Right kidney (tissue), 1 donor: ENCODE measurements at regions not wholly inside any gene's neighbourhood (a gene's known extent, or its start where the extent isn't known, plus 50 kb on each side); places are given as distances from the start of the nearest gene placed in this dataset.
A peak's percentile ranks its signal among the peaks of the same experiment; 100 is the strongest.

Experiments
- DNase-seq: peaks from one replicate; pipeline ENCODE4 v3.0.0-alpha.2; 2016

DNA sequence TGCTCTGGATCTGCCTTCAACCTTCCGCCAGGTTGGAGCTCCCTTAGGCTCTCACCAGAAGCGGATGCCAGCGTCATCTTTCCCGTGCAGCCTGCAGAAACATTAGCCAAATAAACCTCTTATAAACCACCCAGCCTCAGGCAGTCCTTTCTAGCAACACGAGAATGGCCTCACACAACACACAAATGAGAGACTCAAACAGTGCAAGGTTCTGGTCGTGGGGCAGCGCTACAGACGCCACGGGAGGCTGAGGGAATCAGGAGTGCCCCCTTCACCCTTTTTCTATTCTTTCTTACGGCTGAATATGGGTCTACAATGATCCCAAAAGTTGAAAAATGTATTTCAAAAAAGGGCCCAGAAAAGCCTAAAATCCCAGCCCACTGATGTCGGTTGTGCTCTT lies 96.4 kb downstream of the FOXL3 start:
- no peak for DNase-seq

DNA sequence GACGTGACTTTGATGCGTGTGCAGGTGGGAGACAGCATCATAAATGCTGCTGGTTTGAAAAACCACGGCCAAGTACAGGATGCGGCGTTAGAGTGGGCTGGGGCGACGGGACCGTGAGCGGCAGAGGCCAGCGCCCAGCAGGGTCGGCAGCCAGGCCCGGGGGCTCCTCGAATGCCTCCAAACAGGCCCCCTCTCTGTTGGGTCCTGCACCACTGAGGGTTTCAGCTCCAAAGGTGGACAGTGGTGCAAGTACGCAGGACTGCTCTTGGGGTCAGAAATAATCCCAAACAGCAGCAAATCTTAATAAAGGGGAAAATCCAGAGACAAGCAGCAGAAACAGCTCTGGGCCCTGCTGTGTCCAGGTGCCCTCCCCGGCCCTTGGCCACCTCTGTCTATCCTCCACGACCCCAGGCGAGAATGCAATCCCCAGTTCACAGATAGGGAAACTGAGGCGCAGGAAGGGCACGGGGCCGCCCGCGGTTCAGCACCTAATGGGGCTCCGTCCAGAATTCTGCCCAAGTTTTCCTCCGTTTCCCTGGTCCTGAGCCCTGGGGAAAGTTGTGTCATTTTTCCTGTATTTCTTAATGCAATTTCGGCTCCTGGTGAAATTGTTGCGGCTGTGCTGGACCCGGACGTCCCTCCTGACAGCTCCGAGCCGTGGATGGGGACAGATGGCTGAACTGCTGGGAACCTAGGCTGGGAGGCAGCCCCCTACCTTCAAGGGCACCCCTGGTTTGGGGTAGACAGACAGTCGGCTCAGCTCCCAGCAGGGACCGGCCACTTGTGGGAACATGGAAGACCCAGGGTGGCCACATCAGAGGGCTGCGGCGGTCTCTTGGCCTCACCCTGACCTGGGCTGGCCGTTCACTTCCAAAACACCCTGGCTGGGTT lies 97.4 kb downstream of the FOXL3 start:
- no peak for DNase-seq

DNA sequence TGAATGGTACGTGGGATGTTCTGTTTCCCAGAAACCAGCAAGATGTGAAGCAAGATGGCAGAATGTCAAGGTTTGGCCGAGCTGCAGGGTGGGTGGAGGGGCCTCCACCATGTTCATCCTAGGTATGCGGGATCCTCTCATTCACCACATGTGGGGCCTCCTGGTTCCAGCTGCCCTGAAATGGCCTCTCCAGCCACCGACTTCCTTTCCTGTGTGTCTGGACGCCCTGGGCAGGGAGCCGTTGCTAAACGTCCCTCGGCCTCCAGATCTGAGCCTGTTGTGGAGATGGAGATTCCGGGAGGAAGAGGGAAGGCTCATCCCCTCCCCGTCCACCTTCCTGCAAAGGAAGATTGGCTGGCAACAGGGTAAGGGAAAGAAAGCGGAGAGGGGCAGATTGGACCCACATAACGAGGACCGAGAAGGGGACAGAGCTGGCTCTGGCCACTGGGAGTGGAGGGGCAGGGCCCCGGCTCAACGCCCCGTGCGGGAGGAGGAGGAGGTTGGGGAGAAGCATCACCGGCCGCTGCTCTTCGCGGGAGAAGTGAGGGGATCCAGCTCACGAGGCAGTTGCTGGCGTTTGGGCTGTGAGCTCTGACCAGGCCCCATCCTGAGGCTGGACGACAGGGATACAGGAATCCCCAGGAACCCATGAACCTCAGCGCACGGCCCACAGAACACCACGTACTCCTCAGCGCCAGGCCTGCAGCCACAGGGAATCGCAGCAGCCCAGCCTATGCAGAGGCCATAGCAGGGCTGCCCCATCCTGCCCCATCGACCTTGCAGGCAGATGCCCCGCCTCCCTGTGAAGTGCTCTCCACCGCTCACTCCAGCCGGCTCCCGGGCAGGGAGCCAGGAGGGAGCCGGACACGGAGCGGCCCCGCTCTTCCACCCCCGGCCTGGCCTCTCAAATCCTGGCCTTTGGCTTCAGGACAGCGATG lies 98.3 kb downstream of the FOXL3 start:
- DNase-seq: no peak

DNA sequence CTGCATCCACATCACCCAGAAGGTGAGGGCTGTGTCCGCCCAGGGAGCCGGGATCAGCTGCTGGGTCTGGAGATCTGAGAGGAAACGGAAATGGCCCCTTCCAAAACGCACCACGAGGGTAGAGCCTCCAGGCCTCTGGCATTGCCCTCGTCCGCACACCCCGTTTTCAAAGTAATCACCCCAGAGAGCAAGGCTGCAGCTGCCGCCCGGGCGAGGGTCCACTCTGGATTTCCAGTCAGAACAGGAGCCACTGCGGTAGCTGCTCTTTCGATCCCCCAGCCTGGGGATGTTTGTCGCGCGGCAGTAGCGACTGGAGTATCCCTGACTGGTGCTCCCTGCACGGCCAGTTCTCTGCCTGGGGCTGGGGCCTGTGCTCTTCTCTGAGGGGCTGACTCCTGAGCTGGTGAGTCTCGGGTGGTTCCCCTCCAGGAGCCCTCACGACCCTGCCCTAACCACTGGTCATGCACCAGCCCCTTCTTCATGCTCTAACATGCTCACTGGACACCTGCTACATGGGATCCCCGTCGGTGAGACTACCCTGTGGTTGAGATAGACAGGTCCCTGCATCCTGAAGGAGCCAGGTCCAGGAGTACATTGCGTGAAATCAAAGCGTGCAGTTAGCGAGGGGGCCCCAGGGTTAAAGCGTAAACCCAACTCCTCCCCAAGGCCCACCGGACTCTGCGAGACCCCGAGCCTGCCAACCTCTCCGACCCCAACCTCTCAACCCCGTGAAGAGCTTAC lies 99.2 kb downstream of the FOXL3 start:
- DNase-seq: no peak

DNA sequence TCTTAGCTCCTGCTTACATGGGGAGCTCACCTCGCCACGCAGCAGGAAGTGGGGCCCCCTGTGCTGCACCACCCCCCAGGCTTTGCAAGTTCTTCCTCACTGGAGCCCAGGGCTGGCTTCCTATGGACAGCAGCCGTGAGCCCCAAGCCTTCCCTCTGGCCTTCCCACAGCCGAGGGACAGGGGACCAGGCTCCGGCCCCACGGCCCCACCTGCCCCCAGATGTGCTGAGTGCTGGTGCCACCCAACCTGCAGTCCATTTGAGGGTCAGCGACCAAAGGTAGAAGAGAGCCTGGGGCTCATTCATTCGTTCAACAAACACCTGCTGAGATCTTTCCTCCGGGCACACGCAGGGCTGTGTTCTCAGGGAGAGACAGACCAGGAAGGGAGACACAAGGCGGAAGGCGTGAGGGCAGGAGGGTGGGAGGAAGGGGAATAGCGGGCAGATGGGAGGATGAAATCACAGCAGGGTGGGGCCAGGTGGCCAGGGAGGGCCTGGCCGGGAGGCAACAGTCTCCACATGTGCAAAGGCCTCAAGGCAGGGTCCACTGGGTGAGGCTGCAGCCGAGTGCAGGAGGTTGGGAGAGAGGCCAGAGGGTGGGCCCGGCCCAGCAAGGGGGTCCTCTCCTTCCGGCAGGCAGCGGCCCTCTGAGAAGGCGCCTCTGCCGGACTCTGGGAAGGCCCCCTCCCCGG lies 100.1 kb downstream of the FOXL3 start:
- DNase-seq: no peak

DNA sequence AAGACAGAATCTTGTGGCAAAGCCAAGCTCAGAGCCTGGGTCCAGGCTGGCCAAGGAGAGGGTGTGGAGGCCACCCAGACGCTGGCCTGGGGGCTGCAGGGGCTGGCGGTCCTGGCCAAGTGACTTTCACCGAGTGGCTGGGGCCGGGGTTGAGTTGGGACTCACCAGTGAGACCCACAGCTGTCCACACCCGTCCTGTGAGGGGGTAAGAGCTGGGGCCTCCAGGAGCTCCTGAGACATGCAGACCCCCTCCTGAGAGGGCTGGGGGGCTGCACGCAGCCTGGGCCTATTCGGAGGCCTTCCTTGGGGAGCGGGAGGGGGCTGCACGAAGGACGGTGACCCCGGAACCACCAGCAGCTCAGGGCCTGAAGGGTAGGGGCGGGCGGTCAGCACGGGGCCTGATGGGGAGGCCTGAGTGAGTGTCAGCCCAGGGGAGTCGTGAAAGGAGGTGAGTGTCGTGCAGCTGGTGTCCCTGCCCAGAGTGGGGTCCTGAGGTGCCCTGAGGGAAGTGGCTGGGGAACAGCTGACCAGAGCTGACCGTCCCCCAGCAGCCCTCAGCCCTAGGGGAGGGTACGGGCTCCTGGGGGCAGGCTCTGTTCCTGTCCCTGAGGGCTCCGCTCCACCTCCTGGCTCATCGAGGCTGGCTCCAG lies 100.9 kb downstream of the FOXL3 start:
- no peak for DNase-seq

DNA sequence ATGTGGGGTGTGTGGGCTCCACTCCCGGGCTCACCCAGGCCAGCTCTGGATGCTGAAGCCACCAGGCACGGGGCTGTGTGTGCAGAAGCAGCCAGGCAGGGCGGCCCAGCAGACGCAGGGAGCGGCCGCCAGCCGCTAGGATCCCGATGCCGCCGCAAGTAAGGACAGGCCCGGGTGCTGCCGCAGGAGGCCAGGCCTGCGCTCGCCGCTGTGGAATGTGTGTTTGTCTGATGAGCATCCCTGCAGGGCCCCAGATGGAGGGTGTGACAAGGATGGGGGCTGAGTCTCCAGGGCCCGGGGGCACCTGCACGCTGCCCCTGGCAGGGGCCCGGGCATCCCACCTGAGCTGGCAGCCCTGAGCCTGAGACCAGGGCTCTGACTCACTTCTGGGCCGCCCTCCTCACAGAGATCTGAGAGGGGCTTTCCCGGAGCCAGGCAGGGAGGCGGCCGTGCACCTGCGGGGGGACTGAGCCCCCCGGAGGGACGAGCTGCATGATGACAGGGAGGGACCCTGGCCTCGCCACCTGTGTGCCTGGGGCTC lies 101.5 kb downstream of the FOXL3 start:
- DNase-seq: no peak

DNA sequence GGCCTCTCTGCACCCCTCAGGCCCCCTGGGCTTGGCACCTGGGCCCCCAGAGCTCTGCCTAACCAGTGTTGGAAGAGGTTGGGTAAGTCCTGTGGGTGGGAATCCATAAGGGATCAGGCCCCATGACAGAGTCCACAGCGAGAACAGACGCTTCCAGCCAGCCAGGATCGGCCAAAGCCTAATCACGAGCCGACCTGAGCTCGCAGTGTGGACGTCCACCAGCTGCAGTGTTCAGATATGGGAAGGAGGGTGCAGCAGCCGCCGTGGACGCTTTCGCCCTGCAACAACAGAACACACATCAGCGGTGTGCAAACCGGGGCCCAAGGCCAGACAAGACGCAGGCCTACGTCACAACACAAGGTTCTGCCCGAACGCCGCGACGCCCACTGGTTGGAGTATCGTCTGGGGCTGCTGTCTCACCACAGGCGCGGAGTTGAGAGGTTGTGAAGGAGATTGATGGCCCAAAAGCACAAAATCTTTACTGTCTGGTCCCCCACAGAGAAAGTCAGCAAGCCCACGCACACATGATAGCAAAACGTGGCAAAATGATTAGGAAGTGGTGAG lies 102.1 kb downstream of the FOXL3 start:
- no peak for DNase-seq

DNA sequence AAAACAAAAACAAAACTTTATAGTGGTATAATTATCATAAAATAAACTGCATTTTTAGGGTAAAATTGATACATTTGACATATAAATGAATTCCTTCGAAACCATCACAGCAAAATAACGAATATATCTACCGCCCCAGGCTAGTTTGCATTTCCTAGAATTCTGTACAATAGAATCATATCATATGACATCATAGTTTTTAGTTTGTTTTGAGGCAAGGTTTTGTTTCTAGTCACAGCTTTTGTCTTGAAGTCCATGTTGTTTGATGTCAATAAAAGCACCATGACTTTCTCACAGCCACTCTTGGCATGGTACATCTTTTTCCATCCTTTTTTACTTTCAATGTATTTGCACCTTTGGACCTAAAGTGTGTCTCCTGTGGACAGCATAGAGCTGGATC lies 102.9 kb downstream of the FOXL3 start:
- DNase-seq: no peak

DNA sequence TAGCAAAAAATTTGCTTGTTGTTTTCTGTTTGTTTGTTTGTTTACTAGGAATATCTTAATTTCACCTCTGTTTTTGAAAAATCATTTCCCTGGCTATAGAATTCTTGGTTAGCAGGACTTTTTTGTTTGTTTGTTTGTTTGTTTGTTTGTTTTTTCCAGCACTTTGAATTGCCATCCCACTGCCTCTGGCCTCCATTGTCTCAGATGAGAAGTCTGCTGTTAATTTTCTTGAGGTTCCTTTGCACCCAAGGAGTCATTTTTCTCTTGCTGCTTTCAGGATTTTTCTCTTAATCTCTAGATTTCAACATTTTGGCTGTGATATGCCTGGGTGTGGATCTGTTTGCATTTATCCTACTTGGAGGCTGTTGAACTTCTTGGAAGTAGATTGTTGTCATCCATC lies 105.7 kb downstream of the FOXL3 start:
- DNase-seq: no peak

DNA sequence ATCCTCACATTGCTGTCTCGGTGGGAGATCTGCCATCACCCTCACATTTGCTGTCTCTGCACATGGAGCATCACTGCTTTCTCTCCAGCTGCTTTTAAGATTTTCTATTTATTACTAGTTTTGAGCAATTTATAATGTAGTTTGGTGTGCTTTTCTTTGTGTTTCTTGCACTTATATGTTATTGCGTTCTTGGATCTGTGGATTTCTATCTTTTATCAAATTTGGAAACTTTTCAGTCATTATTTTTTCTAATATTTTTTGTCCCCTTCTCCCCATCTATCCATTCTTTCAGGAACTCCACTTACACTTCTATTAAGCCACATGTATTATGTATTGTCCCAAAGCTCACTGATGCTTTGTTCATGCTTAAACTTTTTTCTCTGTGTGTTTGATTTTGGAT lies 108.9 kb downstream of the FOXL3 start:
- DNase-seq: no peak

DNA sequence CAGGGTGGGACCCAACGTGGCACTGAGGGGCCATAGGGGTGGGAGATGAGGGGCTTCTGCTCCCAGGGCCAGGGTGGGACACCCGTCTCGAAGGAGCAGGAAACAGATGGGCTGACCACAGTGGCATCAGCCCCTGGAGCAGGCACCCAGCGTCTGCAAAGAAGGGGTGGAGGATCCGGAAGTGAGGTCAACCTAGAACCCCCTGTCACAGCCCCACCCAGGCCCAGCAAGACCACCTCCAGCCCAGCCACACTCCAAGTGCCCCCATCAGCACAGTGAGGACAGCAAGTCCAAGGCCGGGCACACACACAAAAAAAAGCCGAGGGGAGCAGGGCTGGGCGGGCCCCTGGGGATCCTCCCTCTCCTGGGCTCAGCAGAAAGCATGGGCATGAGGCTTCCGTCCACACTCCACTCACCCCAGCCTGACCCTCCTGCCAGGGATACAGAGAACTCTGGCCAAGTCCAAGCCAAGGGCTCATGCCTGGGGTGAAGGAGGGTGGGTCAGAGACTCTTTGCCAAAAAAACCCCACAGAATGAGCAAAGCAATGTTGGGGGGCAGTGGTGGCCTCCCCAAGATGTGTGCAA lies 111.0 kb downstream of the FOXL3 start:
- DNase-seq: no peak

DNA sequence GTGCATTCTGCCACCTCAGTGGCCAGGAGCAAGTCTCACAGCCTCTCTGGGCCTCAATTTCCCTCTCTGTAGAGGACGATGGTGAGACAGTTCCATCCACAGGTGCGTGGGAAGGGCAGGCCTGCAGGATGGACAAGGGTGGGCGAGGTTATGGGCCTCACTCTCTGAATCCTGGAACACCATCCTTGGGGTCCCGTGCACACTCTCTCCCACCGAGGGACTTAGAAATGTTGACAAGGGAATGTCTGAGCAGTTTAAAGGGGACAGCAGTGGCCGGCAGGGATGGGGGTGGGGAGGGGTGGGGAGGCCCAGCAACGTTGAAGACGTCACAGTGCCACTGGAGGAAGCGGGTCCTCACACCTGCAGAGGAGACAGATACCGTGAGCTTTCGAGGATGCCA lies 111.5 kb downstream of the FOXL3 start:
- no peak for DNase-seq

DNA sequence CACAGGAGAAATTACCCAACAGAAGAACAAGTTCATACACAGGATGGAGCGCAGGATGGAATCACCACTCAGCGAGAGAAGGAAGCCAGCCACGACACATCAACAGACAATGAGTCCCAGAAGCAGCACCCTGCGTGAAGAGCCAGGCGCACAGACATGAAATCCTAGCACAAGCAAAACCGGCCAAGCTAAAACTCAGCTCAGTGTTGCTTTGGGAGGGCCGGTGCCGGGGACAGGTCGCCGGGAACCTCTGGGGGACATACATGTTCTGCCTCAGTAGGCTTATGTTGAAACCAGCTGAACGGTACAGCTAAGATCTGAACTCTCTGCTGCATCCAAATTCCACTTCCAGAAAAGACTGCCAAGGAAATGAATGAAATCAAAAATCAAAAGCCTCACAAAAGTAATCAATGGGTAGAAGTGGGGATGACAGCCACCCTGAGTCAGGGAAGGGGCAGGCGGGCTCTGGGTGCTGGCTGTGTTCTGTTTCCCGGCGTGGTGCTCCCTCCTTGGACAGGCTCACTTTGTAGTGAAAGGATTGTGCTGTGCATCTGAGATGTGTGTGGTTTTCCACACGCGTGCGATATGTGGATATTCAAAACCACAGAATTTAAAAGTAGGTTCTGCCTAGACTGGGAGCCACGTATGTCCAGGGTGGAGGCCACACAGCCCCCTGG lies 114.7 kb downstream of the PDGFA start:
- no peak for DNase-seq

DNA sequence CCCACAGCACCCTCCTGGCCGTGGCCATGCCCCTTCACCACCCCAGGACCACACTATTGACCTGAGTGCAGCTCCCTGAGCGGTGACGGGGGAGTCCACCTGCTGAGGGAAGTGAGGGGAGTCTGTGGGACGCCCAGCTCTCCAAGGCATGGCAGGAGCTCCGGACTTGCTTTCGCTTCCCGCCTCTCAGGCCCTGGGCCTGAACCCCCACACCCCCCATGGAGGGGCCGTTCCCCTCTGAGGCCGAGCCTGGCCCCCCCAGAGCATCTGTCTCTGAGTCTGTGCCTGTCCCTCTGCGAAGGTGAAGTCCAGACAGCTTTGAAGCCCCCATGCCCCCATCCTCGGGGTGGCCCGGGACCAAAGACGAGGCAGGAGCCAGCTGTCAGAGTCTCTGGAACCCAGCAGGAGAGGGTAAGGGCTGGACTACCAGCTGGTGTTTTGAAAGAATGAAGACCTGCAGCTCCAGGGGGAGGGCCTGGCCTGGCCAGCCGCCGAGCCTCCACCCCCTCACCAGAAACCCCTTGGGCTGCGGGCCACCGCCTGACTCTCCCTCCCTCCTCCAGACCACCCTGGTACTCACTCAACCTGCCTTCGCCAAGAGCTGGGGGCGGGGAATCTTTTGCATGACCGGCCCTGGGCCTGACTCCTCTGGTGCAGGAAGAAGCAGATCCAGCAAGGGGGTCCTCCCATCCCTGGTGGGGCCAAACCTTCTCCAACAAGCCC lies 114.0 kb downstream of the PDGFA start:
- DNase-seq: peak; percentile 51

DNA sequence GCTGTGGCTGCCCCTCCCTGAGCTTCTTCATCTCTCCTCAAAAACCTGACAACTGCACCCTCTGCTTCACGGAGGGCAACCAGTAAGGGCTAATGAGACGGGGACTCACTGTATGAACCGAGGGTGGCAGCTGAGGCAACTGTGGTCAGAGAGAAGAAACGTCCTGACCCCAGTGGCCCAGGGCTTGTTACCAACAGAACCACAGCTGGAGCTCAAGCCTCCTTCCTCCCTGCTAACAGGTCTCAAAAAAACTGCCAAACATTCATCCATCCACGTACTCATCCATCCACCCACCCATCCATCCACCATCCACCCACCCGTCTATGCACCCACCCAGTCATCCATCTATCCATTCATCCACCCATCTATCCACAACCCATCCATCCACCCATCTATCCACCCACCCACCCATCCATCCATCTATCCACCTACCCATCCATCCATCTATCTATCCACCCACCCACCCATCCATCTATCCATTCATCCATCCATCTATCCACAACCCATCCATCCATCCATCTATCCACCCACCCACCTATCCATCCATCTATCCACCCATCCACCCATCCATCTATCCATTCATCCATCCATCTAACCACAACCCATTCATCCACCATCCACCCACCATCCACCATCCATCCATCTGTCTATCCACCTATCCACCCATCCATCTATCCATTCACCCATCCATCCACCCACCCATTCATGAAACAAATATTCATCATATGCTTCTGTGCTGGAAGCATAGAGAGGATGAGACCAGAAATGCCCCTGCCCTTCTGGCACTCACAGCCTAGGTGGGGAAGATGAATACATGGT lies 111.7 kb downstream of the PDGFA start:
- DNase-seq: no peak

DNA sequence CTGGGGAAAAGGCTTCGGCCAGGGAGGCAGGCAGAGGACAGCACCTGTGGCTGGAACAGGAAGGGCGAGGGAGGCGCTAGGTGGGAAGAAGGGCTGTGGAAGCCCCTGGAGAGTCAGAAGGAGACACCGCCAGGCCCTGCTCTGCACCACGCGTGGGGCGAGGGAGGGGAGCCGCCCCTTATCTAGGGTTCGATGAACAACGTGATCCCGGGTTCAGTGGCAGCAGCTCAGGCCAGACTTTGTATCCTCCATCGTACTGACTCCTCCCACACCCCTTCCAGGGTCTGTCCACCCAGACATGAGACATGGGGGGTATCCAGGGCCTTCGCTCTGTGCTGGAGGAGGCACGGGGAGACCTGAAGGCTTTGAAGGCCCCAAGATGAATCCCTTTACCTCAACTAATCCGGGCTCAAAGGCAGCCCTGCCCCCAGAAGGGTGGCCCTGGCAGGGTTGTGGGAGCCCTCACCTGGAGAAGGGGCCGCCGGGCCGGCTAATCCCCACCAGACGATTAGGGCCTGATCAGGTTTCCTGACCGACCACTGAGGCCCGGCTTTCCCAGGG lies 110.8 kb downstream of the PDGFA start:
- no peak for DNase-seq
